ENCODE measurements at regions not wholly inside any gene's neighbourhood (a gene's known extent, or its start where the extent isn't known, plus 50 kb on each side); places are given as distances from the start of the nearest gene placed in this dataset.

GRCh38 chr1:87450136-87450535, 121.5 kb downstream of the LMO4 start:
- Histone ChIP-seq H3K4me3 (ENCODE audit: low read depth, low read length) (no peak overlapping the region), H3K27me3 (ENCODE audit: control insufficient read depth, insufficient read depth, low read length) (no peaks in the 10 kb centered on the region), H3K36me3 (ENCODE audit: control insufficient read depth, insufficient read depth, low read length) (no peaks in the 10 kb centered on the region)
- no peak for DNase-seq (ENCODE audit: low read depth)
- TF ChIP-seq CTCF (IDR thresholded peaks at IDR 0.05; ENCODE audit: insufficient read depth, low read length, poor library complexity, severe bottlenecking): no peak

GRCh38 chr1:87450615-87451209, 122.0 kb downstream of the LMO4 start:
- Histone ChIP-seq H3K4me3 (ENCODE audit: low read depth, low read length) (no peak overlapping the region), H3K27me3 (ENCODE audit: control insufficient read depth, insufficient read depth, low read length) (no peaks in the 10 kb centered on the region), H3K36me3 (ENCODE audit: control insufficient read depth, insufficient read depth, low read length) (no peaks in the 10 kb centered on the region)
- no peak for TF ChIP-seq CTCF (IDR thresholded peaks at IDR 0.05; ENCODE audit: insufficient read depth, low read length, poor library complexity, severe bottlenecking)
- DNase-seq (ENCODE audit: low read depth): no peak

- H3K4me3 ChIP-seq (ENCODE audit: low read depth, low read length): no peak overlapping the region
- DNase-seq (ENCODE audit: low read depth): no peak
- TF ChIP-seq CTCF (IDR thresholded peaks at IDR 0.05; ENCODE audit: insufficient read depth, low read length, poor library complexity, severe bottlenecking): no peak
- H3K36me3 ChIP-seq (ENCODE audit: control insufficient read depth, insufficient read depth, low read length): no peaks in the 10 kb centered on the region
- H3K27me3 ChIP-seq (ENCODE audit: control insufficient read depth, insufficient read depth, low read length): no peaks in the 10 kb centered on the region
Measured at GRCh38 chr1:87451229-87451920, 122.7 kb downstream of the LMO4 start.

GRCh38 chr1:87452648-87453047, 124.0 kb downstream of the LMO4 start:
- H3K36me3 ChIP-seq (ENCODE audit: control insufficient read depth, insufficient read depth, low read length): no peaks in the 10 kb centered on the region
- no peak for DNase-seq (ENCODE audit: low read depth)
- H3K27me3 ChIP-seq (ENCODE audit: control insufficient read depth, insufficient read depth, low read length): no peaks in the 10 kb centered on the region
- no peak for TF ChIP-seq CTCF (IDR thresholded peaks at IDR 0.05; ENCODE audit: insufficient read depth, low read length, poor library complexity, severe bottlenecking)
- H3K4me3 ChIP-seq (ENCODE audit: low read depth, low read length): no peak overlapping the region

GRCh38 chr1:87457408-87457807, 128.7 kb downstream of the LMO4 start:
- Histone ChIP-seq H3K36me3 (ENCODE audit: control insufficient read depth, insufficient read depth, low read length) (no peaks in the 10 kb centered on the region), H3K4me3 (ENCODE audit: low read depth, low read length) (no peak overlapping the region), H3K27me3 (ENCODE audit: control insufficient read depth, insufficient read depth, low read length) (no peaks in the 10 kb centered on the region)
- DNase-seq (ENCODE audit: low read depth): no peak
- no peak for TF ChIP-seq CTCF (IDR thresholded peaks at IDR 0.05; ENCODE audit: insufficient read depth, low read length, poor library complexity, severe bottlenecking)

GRCh38 chr1:87462894-87463293, 134.2 kb downstream of the LMO4 start:
- no peaks in the 10 kb centered on the region for H3K36me3 ChIP-seq (ENCODE audit: control insufficient read depth, insufficient read depth, low read length)
- no peaks in the 10 kb centered on the region for H3K27me3 ChIP-seq (ENCODE audit: control insufficient read depth, insufficient read depth, low read length)
- DNase-seq (ENCODE audit: low read depth): no peak
- no peak overlapping the region for H3K4me3 ChIP-seq (ENCODE audit: low read depth, low read length)
- TF ChIP-seq CTCF (IDR thresholded peaks at IDR 0.05; ENCODE audit: insufficient read depth, low read length, poor library complexity, severe bottlenecking): no peak
